Caco-2 (cell line): ENCODE measurements at regions not wholly inside any gene's neighbourhood (a gene's known extent, or its start where the extent isn't known, plus 50 kb on each side); places are given as distances from the start of the nearest gene placed in this dataset.
A peak's percentile ranks its signal among the peaks of the same experiment; 100 is the strongest.

Experiments used
- BruUV-seq: library from RNA; stranded (reverse); fragments of 400-500 nt; replicated peaks from 2 replicates; lab custom pipeline; 2021; lab: Mats Ljungman, UMichigan
- CTCF ChIA-PET: fragments of 300-600 bp; sonication (Branson Sonifier 250); formaldehyde crosslinking; loops from one replicate; lab custom pipeline; 2022; ENCODE audit warnings: antibody characterized with exemption; lab: Charles Lee
- POLR2A ChIA-PET: fragments of 300-600 bp; sonication (Branson Sonifier 250); formaldehyde crosslinking; loops from one replicate; lab custom pipeline; 2022; ENCODE audit warnings: antibody characterized with exemption; lab: Charles Lee
- DNase-seq, 2 experiments: peaks; one replicate each; pipeline versions ENCODE4 v3.0.0 to v3.0.0-alpha.2; 2020 to 2022
- H3K27me3 ChIP-seq: replicated peaks from 2 replicates; pipeline ENCODE4 v1.6.0; 2011; ENCODE audit warnings: low read length; ENCODE audit not compliant: control insufficient read depth, insufficient read depth
- H3K36me3 ChIP-seq: 2 replicates; pipeline ENCODE4 v1.5.1; 2011; ENCODE audit warnings: low read length; ENCODE audit not compliant: control insufficient read depth, insufficient read depth
- H3K4me1 ChIP-seq: fragments of 250-450 bp; sonication (Bioruptor Pico); 2 replicates; pipeline ENCODE4 v1.5.1; 2020; ENCODE audit warnings: mild to moderate bottlenecking
- H3K4me3 ChIP-seq: 2 replicates; pipeline ENCODE4 v1.5.1; 2011; ENCODE audit warnings: low read depth, mild to moderate bottlenecking, control low read depth, low read length
- H3K9me3 ChIP-seq: fragments of 250-450 bp; sonication (Bioruptor Pico); 2 replicates; pipeline ENCODE4 v1.5.1; 2020; ENCODE audit warnings: mild to moderate bottlenecking, moderate library complexity
- H3K27ac Mint-ChIP-seq: one replicate; pipeline ENCODE4 v1.8.0; 2022; ENCODE audit warnings: mixed read lengths; ENCODE audit not compliant: unreplicated experiment
- H3K27me3 Mint-ChIP-seq: one replicate; pipeline ENCODE4 v1.8.0; 2022; ENCODE audit warnings: mixed read lengths; ENCODE audit not compliant: insufficient read depth, unreplicated experiment
- H3K36me3 Mint-ChIP-seq: one replicate; pipeline ENCODE4 v1.8.0; 2022; ENCODE audit warnings: mild to moderate bottlenecking, mixed read lengths; ENCODE audit not compliant: insufficient read depth, unreplicated experiment
- H3K4me1 Mint-ChIP-seq: one replicate; pipeline ENCODE4 v1.8.0; 2022; ENCODE audit warnings: low read depth, mixed read lengths; ENCODE audit not compliant: unreplicated experiment
- H3K4me3 Mint-ChIP-seq: one replicate; pipeline ENCODE4 v1.8.0; 2022; ENCODE audit warnings: mild to moderate bottlenecking, moderate library complexity, mixed read lengths; ENCODE audit not compliant: unreplicated experiment
- H3K9me3 Mint-ChIP-seq: one replicate; pipeline ENCODE4 v1.8.0; 2022; ENCODE audit warnings: mixed read lengths; ENCODE audit not compliant: unreplicated experiment
- intact Hi-C: fragments of 100-400 bp; cut with micrococcal nuclease; formaldehyde crosslinking; loops from one replicate; pipeline ENCODE4 v1.10.0; 2022; ENCODE audit not compliant: unreplicated experiment
- TF ChIP-seq, protein P1 (sequence below), 2 experiments: fragments of 200-600 bp in 1 of 2; IDR thresholded peaks; 1 replicate in 1 of 2; 2 replicates in 1 of 2; pipeline versions ENCODE4 v1.5.1 to v1.8.0; 2011 to 2022; ENCODE audit warnings: antibody characterized with exemption in 1 of 2, control low read depth in 1 of 2, inconsistent platforms in 1 of 2, low read depth in 1 of 2, low read length in 1 of 2, mild to moderate bottlenecking in 1 of 2, moderate library complexity in 1 of 2; ENCODE audit not compliant: insufficient read depth in 1 of 2, severe bottlenecking in 1 of 2, unreplicated experiment in 1 of 2

DNA sequence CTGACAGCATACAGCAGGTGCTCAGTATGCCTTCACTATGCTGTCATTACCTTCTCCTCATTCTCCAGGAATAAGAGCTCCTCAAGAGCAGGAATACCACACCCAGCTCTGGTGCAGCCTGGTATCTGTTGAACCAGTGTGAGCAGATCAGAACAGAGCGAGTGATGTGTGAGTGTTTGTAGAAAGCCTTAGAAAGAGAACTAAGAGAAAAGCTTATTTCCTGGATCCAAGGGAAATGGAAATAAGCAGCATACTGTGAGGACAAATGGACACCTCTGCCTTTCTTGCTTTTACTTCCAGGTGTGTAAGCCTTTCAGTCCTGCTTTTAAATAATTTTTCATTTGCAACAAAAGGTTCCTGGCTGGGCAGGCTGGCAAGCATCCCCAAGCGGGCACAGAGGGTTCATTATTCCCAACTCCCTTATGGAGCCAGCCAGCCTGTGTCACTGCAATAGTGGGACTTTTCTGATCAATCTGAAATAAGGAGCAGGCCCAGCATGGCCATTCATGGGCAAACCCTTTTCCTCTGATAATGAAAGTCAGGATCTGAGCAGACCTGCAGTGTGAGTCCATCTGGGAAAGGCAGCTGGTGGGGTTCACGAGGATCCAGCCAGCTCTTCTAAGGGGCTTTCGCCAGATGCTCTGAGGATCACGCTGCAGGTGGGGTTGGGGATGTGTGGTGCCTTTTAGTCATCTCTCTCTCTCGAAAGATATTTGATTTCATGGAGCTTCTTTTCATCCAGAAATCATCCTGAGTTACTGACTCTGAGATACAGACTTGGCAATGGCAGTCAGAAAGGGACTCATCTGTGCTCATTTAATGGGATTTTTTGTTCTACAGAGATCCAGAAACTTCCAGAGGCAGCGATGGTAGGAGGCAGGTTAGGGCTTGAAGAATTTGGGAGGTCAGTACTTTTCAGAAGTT is 594.9 kb upstream of the CFAP20DC start:
- ChIA-PET POLR2A (no interaction called here), CTCF (interaction anchor here (0.8 to 0.9 kb wide), 2 partner anchors 69 to 213 kb away, joined by 3 to 6 read pairs; no protein-coding TSS in a partner anchor)
- H3K4me3 ChIP-seq: no peak overlapping the region
- TF ChIP-seq, protein P1, sequence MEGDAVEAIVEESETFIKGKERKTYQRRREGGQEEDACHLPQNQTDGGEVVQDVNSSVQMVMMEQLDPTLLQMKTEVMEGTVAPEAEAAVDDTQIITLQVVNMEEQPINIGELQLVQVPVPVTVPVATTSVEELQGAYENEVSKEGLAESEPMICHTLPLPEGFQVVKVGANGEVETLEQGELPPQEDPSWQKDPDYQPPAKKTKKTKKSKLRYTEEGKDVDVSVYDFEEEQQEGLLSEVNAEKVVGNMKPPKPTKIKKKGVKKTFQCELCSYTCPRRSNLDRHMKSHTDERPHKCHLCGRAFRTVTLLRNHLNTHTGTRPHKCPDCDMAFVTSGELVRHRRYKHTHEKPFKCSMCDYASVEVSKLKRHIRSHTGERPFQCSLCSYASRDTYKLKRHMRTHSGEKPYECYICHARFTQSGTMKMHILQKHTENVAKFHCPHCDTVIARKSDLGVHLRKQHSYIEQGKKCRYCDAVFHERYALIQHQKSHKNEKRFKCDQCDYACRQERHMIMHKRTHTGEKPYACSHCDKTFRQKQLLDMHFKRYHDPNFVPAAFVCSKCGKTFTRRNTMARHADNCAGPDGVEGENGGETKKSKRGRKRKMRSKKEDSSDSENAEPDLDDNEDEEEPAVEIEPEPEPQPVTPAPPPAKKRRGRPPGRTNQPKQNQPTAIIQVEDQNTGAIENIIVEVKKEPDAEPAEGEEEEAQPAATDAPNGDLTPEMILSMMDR (IDR thresholded peaks at IDR 0.05; ENCODE audit: insufficient read depth in 1 of 2, low read depth in 1 of 2, low read length in 1 of 2, severe bottlenecking in 1 of 2, unreplicated experiment in 1 of 2): no peak
- H3K4me1 ChIP-seq: no peaks in the 10 kb centered on the region
- H3K27ac Mint-ChIP-seq: no peak overlapping the region
- no peaks in the 10 kb centered on the region for H3K27me3 ChIP-seq
- no peaks in the 10 kb centered on the region for H3K36me3 ChIP-seq
- no peak overlapping the region for H3K4me3 Mint-ChIP-seq
- intact Hi-C loops: no loop called here
- peaks cover 17% of the 10 kb centered on the region for H3K27me3 Mint-ChIP-seq
- H3K4me1 Mint-ChIP-seq: no peaks in the 10 kb centered on the region
- no TSS peak for BruUV-seq
- peaks cover 4% of the 10 kb centered on the region for H3K9me3 Mint-ChIP-seq
- H3K36me3 Mint-ChIP-seq: peaks cover 6% of the 10 kb centered on the region
- H3K9me3 ChIP-seq: no peaks in the 10 kb centered on the region
- DNase-seq: no peak

DNA sequence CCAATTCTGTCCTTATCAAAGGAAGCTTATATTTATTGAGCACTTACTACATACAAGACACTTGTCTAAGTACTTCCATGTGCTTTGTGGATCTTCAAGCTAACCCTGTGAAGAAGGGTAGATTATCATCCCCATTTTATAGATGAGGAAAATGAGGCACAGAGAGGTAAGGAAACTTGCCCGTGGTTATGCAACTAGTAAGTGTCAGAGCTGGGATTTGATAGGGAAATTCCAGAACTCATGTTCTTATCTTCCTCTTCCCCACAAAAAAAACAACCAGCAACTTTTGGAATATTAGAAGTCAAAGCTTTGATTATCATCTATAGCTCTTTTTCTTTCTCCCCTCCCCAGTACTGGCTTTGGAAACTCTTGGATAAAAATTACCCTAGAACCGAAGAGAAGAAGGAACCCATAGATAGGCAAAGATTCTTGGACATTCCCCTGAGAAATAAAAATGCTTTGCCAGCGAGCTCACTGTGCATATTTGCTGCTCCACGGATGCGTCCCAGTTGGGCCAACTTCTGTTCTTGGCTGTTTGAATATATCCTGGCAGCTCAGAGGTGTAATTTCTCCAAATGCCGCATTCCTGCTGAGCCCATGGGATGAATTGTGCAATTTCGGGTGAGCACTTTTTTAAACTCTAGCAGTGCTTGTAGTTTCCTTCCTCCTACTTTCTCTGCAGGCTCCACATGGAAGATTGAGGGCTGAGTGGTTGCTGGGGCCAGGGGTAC is 591.5 kb upstream of the CFAP20DC start:
- TF ChIP-seq, protein P1 (IDR thresholded peaks at IDR 0.05; ENCODE audit: insufficient read depth in 1 of 2, low read depth in 1 of 2, low read length in 1 of 2, severe bottlenecking in 1 of 2, unreplicated experiment in 1 of 2): no peak
- H3K4me1 Mint-ChIP-seq: no peaks in the 10 kb centered on the region
- H3K27me3 ChIP-seq: no peaks in the 10 kb centered on the region
- H3K4me1 ChIP-seq: no peaks in the 10 kb centered on the region
- BruUV-seq: no TSS peak
- no peak overlapping the region for H3K4me3 Mint-ChIP-seq
- no peaks in the 10 kb centered on the region for H3K9me3 Mint-ChIP-seq
- no peaks in the 10 kb centered on the region for H3K36me3 Mint-ChIP-seq
- ChIA-PET CTCF (no interaction called here), POLR2A (no interaction called here)
- no peaks in the 10 kb centered on the region for H3K36me3 ChIP-seq
- H3K27ac Mint-ChIP-seq: no peak overlapping the region
- H3K4me3 ChIP-seq: no peak overlapping the region
- no peaks in the 10 kb centered on the region for H3K9me3 ChIP-seq
- H3K27me3 Mint-ChIP-seq: peaks cover 19% of the 10 kb centered on the region
- DNase-seq: no peak
- intact Hi-C loops: no loop called here

DNA sequence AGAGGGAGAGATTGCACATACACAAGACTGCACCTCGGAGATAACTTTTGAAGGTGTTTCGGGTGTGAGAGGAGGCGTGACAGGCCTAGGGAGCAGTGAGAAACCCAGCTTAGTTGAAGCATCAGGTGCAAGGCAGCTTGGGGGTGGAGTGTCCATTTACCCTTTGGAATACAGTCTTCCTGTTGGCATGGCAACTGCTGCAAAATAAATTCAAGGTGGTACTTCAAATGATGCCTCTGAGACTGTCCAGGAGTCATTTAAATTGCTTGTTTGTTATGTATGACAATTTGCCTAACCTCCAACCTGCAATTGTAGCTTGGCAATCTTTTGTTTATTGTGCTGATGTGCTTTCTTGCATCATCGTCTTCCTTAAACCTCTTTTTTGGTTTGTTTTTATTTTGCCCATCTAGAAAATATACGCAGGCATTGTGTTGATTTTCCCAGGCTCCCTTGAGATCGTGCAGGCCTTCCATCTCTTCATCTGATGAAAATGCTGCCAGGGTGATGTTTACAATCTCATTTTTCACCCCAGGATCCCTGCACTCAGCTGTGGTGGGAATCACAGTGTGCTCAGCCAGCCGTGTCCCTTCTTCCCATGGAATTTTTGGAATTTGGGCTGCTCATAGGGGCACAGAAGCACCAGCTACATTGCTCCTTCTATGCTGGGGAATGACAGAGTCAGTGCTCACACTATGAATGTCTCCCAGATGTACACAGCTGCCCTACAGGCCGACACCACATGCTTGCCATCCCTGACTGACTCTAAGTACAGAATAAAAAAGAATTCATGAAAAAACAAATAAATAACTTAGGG is 583.1 kb upstream of the CFAP20DC start:
- no TSS peak for BruUV-seq
- Histone ChIP-seq H3K4me3 (no peak overlapping the region), H3K36me3 (no peaks in the 10 kb centered on the region), H3K27me3 (no peaks in the 10 kb centered on the region), H3K9me3 (no peaks in the 10 kb centered on the region), H3K4me1 (no peaks in the 10 kb centered on the region)
- Mint-ChIP-seq H3K9me3 (no peaks in the 10 kb centered on the region), H3K4me1 (no peaks in the 10 kb centered on the region), H3K27me3 (peaks cover 5% of the 10 kb centered on the region), H3K27ac (peak overlapping the region; percentile 66), H3K36me3 (no peaks in the 10 kb centered on the region), H3K4me3 (no peak overlapping the region)
- TF ChIP-seq, protein P1 (IDR thresholded peaks at IDR 0.05; ENCODE audit: insufficient read depth in 1 of 2, low read depth in 1 of 2, low read length in 1 of 2, severe bottlenecking in 1 of 2, unreplicated experiment in 1 of 2): no peak
- no peak for DNase-seq
- POLR2A ChIA-PET: no interaction called here
- CTCF ChIA-PET: no interaction called here
- intact Hi-C loops: no loop called here
